GM23338 (cell line): ENCODE measurements at regions not wholly inside any gene's neighbourhood (a gene's known extent, or its start where the extent isn't known, plus 50 kb on each side); places are given as distances from the start of the nearest gene placed in this dataset.

Experiments used
- ATAC-seq: fragments of 200-7000 bp; cut with Tn5 transposase; 3 replicates; pipeline ENCODE4 v1.9.1; 2020
- DNase-seq: peaks from one replicate; pipeline ENCODE4 v3.0.0-alpha.2; 2015; ENCODE audit warnings: low spot score
- H2AFZ ChIP-seq: fragments of 200-600 bp; sonication (generic); 2 replicates; pipeline ENCODE4 v1.8.0; 2016; ENCODE audit warnings: antibody characterized with exemption, mild to moderate bottlenecking, moderate library complexity
- H3F3A ChIP-seq: fragments of 200-600 bp; sonication (generic); replicated peaks from 2 replicates; pipeline ENCODE4 v1.8.0; 2017; ENCODE audit warnings: antibody characterized with exemption, mixed run types, low read depth
- H3K27ac ChIP-seq: fragments of 200-600 bp; sonication (generic); 2 replicates; pipeline ENCODE4 v1.6.1; 2016; ENCODE audit warnings: low read depth
- H3K27me3 ChIP-seq: fragments of 200-600 bp; sonication (generic); 2 replicates; pipeline ENCODE4 v1.8.0; 2016; ENCODE audit warnings: mild to moderate bottlenecking, mixed run types, moderate library complexity; ENCODE audit not compliant: insufficient read depth
- H3K36me3 ChIP-seq: fragments of 200-600 bp; sonication (generic); 2 replicates; pipeline ENCODE4 v1.8.0; 2016; ENCODE audit warnings: mild to moderate bottlenecking; ENCODE audit not compliant: insufficient read depth
- H3K4me1 ChIP-seq: fragments of 200-600 bp; sonication (generic); 2 replicates; pipeline ENCODE4 v1.8.0; 2016; ENCODE audit warnings: mild to moderate bottlenecking, moderate library complexity; ENCODE audit not compliant: insufficient read depth
- H3K4me2 ChIP-seq: fragments of 200-600 bp; sonication (generic); 2 replicates; pipeline ENCODE4 v1.7.1; 2017; ENCODE audit warnings: mixed run types
- H3K4me3 ChIP-seq: fragments of 200-600 bp; sonication (generic); 2 replicates; pipeline ENCODE4 v1.6.1; 2016; ENCODE audit warnings: mixed run types
- H3K79me2 ChIP-seq: fragments of 200-600 bp; sonication (generic); replicated peaks from 2 replicates; pipeline ENCODE4 v1.8.0; 2017; ENCODE audit warnings: mild to moderate bottlenecking; ENCODE audit not compliant: insufficient read depth
- H3K9me2 ChIP-seq: fragments of 200-600 bp; sonication (generic); 2 replicates; pipeline ENCODE4 v1.8.0; 2017; ENCODE audit not compliant: insufficient read depth
- H4K20me1 ChIP-seq: fragments of 200-600 bp; sonication (generic); replicated peaks from 2 replicates; pipeline ENCODE4 v1.8.0; 2017; ENCODE audit warnings: mild to moderate bottlenecking; ENCODE audit not compliant: insufficient read depth
- H3K27ac Mint-ChIP-seq: 2 replicates; pipeline ENCODE4 v1.8.0; 2020; ENCODE audit warnings: inconsistent platforms, mild to moderate bottlenecking, moderate library complexity, mixed read lengths
- H3K27me3 Mint-ChIP-seq: 3 replicates; pipeline ENCODE4 v1.8.0; 2022; ENCODE audit warnings: low read depth, mild to moderate bottlenecking, moderate library complexity, mixed read lengths, inconsistent platforms; ENCODE audit not compliant: insufficient read depth, poor library complexity
- H3K36me3 Mint-ChIP-seq: 3 replicates; pipeline ENCODE4 v1.8.0; 2021; ENCODE audit warnings: low read depth, mild to moderate bottlenecking, inconsistent platforms, moderate library complexity, mixed read lengths
- H3K4me1 Mint-ChIP-seq: 3 replicates; pipeline ENCODE4 v1.8.0; 2020; ENCODE audit warnings: mild to moderate bottlenecking, inconsistent platforms, mixed read lengths
- H3K4me3 Mint-ChIP-seq: 3 replicates; pipeline ENCODE4 v1.8.0; 2021; ENCODE audit warnings: moderate library complexity, mild to moderate bottlenecking, inconsistent platforms, mixed read lengths
- H3K9me3 Mint-ChIP-seq: 3 replicates; pipeline ENCODE4 v1.8.0; 2020; ENCODE audit warnings: moderate library complexity, mild to moderate bottlenecking, inconsistent platforms, mixed read lengths
- CREB1 ChIP-seq: fragments of 250-450 bp; sonication (Bioruptor Pico); IDR thresholded peaks from 2 replicates; pipeline ENCODE4 v1.5.0; 2020; ENCODE audit warnings: low read depth, mild to moderate bottlenecking, moderate library complexity
- CTCF ChIP-seq, 2 experiments: fragments of 200-600 bp in 1 of 2; sonication (generic) in 1 of 2; conservative IDR thresholded peaks; 2 replicates each; pipeline versions ENCODE4 v1.5.1 to v1.6.1; 2016 to 2017; ENCODE audit warnings: antibody characterized with exemption in 2 of 2, low read depth in 2 of 2, mild to moderate bottlenecking in 2 of 2, moderate library complexity in 1 of 2
- ETS1 ChIP-seq: IDR thresholded peaks from 2 replicates; pipeline ENCODE4 v1.6.1; 2016; ENCODE audit warnings: antibody characterized with exemption
- EZH2 ChIP-seq: fragments of 200-600 bp; sonication (generic); IDR thresholded peaks from one replicate; pipeline ENCODE4 v1.8.0; 2017; ENCODE audit warnings: antibody characterized with exemption, mild to moderate bottlenecking, low read depth; ENCODE audit not compliant: unreplicated experiment
- EZH2phosphoT487 ChIP-seq: fragments of 200-600 bp; sonication (generic); IDR thresholded peaks from one replicate; pipeline ENCODE4 v1.8.1; 2018; ENCODE audit warnings: antibody characterized with exemption; ENCODE audit not compliant: unreplicated experiment
- NANOG ChIP-seq: IDR thresholded peaks from 2 replicates; pipeline ENCODE4 v1.6.1; 2016; ENCODE audit warnings: antibody characterized with exemption, borderline replicate concordance
- POLR2AphosphoS5 ChIP-seq: IDR thresholded peaks from 2 replicates; pipeline ENCODE4 v1.6.1; 2016; ENCODE audit warnings: antibody characterized with exemption, low read depth
- STAT1 ChIP-seq: IDR thresholded peaks from one replicate; pipeline ENCODE4 v1.6.1; 2016; ENCODE audit warnings: antibody characterized with exemption; ENCODE audit not compliant: unreplicated experiment
- ZNF114 ChIP-seq: fragments of 250-450 bp; sonication (Bioruptor Pico); IDR thresholded peaks from 2 replicates; pipeline ENCODE4 v1.5.0; 2020; ENCODE audit warnings: mild to moderate bottlenecking, moderate library complexity
- ZNF331 ChIP-seq: fragments of 250-450 bp; sonication (Bioruptor Pico); IDR thresholded peaks from 2 replicates; pipeline ENCODE4 v1.5.0; 2020; ENCODE audit warnings: low read depth, mild to moderate bottlenecking, moderate library complexity
- ZNF462 ChIP-seq: fragments of 250-450 bp; sonication (Bioruptor Pico); IDR thresholded peaks from 2 replicates; pipeline ENCODE4 v1.5.0; 2020; ENCODE audit warnings: mild to moderate bottlenecking, moderate library complexity

GRCh38 chr2:59684116-59684770 lies 869.2 kb downstream of the BCL11A start:
- ATAC-seq (no peak), DNase-seq (no peak)
- Histone ChIP-seq H3K27me3 (no peaks in the 10 kb centered on the region), H3K79me2 (no peaks in the 10 kb centered on the region), H3K4me2 (no peak overlapping the region), H2AFZ (no peak overlapping the region), H3K4me3 (no peak overlapping the region), H3K4me1 (no peaks in the 10 kb centered on the region), H3K27ac (no peak overlapping the region), H3F3A (no peaks in the 10 kb centered on the region), H3K36me3 (no peaks in the 10 kb centered on the region), H3K9me2 (no peaks in the 10 kb centered on the region), H4K20me1 (no peaks in the 10 kb centered on the region)
- Mint-ChIP-seq H3K36me3 (peaks cover 5% of the 10 kb centered on the region; the same call in 2 of the 3 replicates), H3K9me3 (peaks cover 7% of the 10 kb centered on the region; the same call in 2 of the 3 replicates), H3K27ac (no peak overlapping the region), H3K4me3 (no peak overlapping the region), H3K27me3 (no peaks in the 10 kb centered on the region), H3K4me1 (peaks cover 5% of the 10 kb centered on the region; the same call in 2 of the 3 replicates)
- TF ChIP-seq ZNF114 (no peak), NANOG (no peak), ZNF462 (CRISPR knock-in tag) (no peak), CTCF (conservative IDR thresholded peaks at IDR 0.05; ENCODE audit: low read depth in 2 of 2) (no peak), ETS1 (no peak), STAT1 (no peak), CREB1 (no peak), EZH2 (no peak), EZH2phosphoT487 (no peak), ZNF331 (CRISPR knock-in tag) (no peak), POLR2AphosphoS5 (no peak)
